GM10266 (cell line): ENCODE measurements at regions not wholly inside any gene's neighbourhood (a gene's known extent, or its start where the extent isn't known, plus 50 kb on each side); places are given as distances from the start of the nearest gene placed in this dataset.

Experiments
- DNase-seq: peaks from one replicate; pipeline ENCODE4 v3.0.0; 2012; ENCODE audit errors: extremely low spot score
- CTCF ChIP-seq: IDR thresholded peaks from 2 replicates; pipeline ENCODE4 v1.5.1; 2012; ENCODE audit warnings: mild to moderate bottlenecking, low read depth; ENCODE audit not compliant: control insufficient read depth, insufficient read depth; ENCODE audit errors: missing control alignments

DNA sequence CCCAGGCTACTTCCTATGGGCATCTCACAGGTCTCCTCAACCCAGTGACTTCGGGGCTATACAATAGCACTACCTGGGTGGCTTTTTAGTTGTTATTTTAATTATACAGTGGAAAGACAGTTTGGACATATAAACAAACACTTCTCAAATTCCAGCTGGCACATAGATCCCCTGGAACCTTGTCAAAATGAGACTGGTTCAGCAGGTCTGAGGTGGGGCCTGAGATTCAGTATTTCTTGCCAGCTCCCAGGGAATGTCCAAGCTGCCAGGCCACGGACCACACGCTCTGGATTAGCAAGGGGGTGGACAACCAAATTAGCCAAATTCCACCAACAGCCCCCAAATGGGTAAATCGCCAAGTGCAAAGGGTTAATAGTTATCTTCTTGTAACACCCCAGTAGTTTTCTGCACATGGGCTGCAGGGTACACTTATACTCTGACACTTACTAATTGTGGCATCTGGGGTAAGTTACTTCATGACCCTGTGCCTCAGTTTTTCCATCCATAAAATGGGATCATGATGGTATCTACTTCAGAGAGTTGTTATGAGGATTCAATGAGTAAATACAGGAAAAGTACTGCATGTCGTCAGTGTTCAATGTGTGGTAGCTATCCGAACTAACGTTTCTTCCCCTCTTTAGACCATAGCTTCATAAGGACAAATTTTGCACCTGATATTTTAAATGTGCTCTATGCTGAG, 789.4 kb upstream of the TBX3 start:
- no peak for DNase-seq
- no peak for TF ChIP-seq CTCF

DNA sequence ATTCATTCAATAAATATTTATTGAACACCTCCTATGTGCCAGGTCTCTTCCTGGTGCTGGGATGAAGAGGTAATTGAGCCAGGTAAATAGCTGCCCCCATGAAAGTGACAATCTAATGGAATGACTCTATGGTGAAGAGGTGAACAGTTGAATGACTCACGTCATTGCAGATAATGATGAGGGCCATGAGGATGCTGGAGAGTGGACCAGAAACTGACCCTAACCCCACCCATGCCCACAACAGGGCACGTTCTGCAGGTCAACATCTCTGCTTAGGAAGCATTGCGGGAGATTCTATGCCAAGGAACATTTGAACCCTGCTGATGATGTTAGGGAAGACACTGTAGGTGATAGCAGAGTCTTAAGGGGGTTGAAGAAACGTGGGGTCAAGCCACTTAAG, 788.9 kb upstream of the TBX3 start:
- no peak for DNase-seq
- TF ChIP-seq CTCF, result no peak

DNA sequence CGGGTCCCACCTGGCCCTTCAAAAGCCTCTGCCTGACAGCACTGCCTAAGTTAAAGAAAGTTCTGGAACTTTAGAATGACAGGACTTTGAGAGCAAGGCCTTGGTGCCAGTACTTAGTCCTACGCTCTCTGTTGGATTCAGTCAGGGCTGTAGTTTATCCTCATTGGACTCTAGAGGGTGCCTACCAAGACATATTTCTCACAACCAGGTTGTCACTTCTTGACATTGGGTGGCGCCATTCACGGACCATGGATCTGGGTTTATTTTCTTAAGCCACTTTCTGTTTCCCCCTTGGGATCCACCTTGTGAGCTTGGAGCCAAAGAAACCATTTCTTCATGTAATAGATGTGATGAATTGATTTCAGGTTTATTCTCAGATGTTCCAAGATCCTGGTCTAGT, 787.0 kb upstream of the TBX3 start:
- no peak for TF ChIP-seq CTCF

DNA sequence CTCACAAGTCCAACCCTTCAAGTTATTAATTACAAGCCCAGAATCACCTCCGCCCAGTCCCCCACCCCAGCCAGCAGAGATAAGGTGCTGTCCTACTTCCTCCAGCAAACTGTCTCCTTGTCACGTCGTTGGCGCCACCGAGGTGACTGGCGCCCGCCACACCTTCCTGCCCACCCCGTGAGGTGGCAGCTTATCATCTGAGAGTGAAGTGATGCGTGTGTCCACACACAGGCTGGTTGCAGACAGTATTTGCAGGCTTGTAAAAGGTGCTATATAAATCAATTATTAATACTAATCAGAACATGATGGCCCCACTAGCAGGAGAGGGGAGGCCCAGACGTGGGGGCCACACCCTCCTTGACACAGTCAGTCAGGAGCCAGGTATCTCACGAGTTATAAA, 786.6 kb upstream of the TBX3 start:
- DNase-seq, result no peak
- TF ChIP-seq CTCF, result no peak

More for the DNA sequence above, 787.0 kb upstream of the TBX3 start:
- no peak for DNase-seq

- no peak for TF ChIP-seq CTCF
- DNase-seq, result no peak
Observed at GRCh38 chr12:115468087-115468510, 784.1 kb upstream of the TBX3 start.

DNA sequence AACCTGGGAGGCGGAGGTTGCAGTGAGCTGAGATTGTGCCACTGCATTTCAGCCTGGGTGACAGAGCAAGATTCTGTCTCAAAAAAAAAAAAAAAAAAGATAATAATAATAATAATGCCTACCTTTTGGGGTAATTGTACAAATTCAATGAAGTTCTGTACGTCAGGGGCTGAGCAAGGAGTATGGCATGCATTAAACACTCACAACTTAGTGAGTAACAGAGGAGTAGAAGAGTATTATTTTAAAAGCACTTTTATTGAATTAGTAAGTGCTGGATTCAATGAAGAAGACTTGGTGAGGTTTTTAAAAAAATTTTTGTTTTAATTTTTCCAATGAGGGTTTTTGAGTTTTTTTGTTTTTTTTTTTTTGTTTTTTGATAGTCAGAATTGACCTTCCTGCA, 783.6 kb upstream of the TBX3 start:
- TF ChIP-seq CTCF, result no peak
- DNase-seq, result no peak

GRCh38 chr12:115466076-115466475, 782.1 kb upstream of the TBX3 start:
- TF ChIP-seq CTCF, result no peak
- no peak for DNase-seq
